HepG2 (cell line): ENCODE measurements at regions not wholly inside any gene's neighbourhood (a gene's known extent, or its start where the extent isn't known, plus 50 kb on each side); places are given as distances from the start of the nearest gene placed in this dataset.

Experiments
- ATAC-seq: fragments of 200-7000 bp; cut with Tn5 transposase; 3 replicates; pipeline ENCODE4 v1.9.1; 2020; ENCODE audit warnings: mild to moderate bottlenecking, moderate library complexity
- BruUV-seq: library from RNA; stranded (reverse); fragments of 400-500 nt; replicated peaks from 2 replicates; lab custom pipeline; 2021; lab: Mats Ljungman, UMichigan
- CTCF ChIA-PET: fragments of 300-600 bp; formaldehyde crosslinking; extraction: SDS; loops from one replicate; lab custom pipeline; 2021; ENCODE audit warnings: low total read pairs, inconsistent platforms, low intra/inter-chr PET ratio; lab: Yijun Ruan, JAX
- POLR2A ChIA-PET: fragments of 350-600 bp; sonication (Branson Sonifier 250); formaldehyde crosslinking; loops from one replicate; lab custom pipeline; 2020; ENCODE audit warnings: antibody characterized with exemption, inconsistent platforms; lab: Yijun Ruan, JAX
- DNase-seq: peaks from one replicate; pipeline ENCODE4 v3.0.0-alpha.2; 2015; ENCODE audit warnings: low spot score
- FAIRE-seq: peaks from 3 replicates; lab custom pipeline; 2011; peaks lifted over from hg19 to GRCh38; lab: Jason Lieb, UNC
- H2AFZ ChIP-seq: one replicate; pipeline ENCODE4 v1.6.1; 2011; ENCODE audit warnings: low read length, inconsistent platforms
- H3K27ac ChIP-seq: fragments of 300-600 bp; 3 replicates; pipeline ENCODE4 v1.8.0; 2011; ENCODE audit warnings: mixed run types, mild to moderate bottlenecking, mixed read lengths, low read length, inconsistent platforms; ENCODE audit not compliant: insufficient read depth; ENCODE audit errors: extremely low read length
- H3K27me3 ChIP-seq, 2 experiments: fragments of 200-600 bp in 1 of 2; 2 replicates in 1 of 2; 3 replicates in 1 of 2; pipeline versions ENCODE4 v1.6.0 to v1.8.0; 2011; ENCODE audit warnings: low read length in 2 of 2, mild to moderate bottlenecking in 2 of 2, moderate library complexity in 2 of 2, inconsistent platforms in 1 of 2; ENCODE audit not compliant: insufficient read depth in 2 of 2, control insufficient read depth in 1 of 2
- H3K36me3 ChIP-seq, 2 experiments: fragments of 200-600 bp in 1 of 2; replicated peaks in 1 of 2; 2 replicates in 1 of 2; 3 replicates in 1 of 2; pipeline versions ENCODE4 v1.5.1 to v1.8.0; 2011; ENCODE audit warnings: low read length in 2 of 2, inconsistent platforms in 1 of 2; ENCODE audit not compliant: insufficient read depth in 2 of 2, control insufficient read depth in 1 of 2
- H3K4me1 ChIP-seq: 2 replicates; pipeline ENCODE4 v1.5.1; 2012; ENCODE audit warnings: low read length, inconsistent platforms; ENCODE audit not compliant: insufficient read depth
- H3K4me2 ChIP-seq: 2 replicates; pipeline ENCODE4 v1.6.0; 2011; ENCODE audit warnings: low read depth, low read length, inconsistent platforms
- H3K4me3 ChIP-seq, 3 experiments: fragments of 200-600 bp in 1 of 3; sonication (generic), shearing (Covaris generic) in 1 of 3; replicated peaks in 1 of 3; 2 replicates each; pipeline ENCODE4 v1.5.1; 2011 to 2016; ENCODE audit warnings: low read length in 3 of 3, inconsistent platforms in 2 of 3, low read depth in 2 of 3, mild to moderate bottlenecking in 2 of 3, control low read depth in 1 of 3, mixed read lengths in 1 of 3; ENCODE audit not compliant: insufficient read depth in 1 of 3
- H3K79me2 ChIP-seq: one replicate; pipeline ENCODE4 v1.6.1; 2011; ENCODE audit warnings: low read length, inconsistent platforms; ENCODE audit not compliant: insufficient read depth
- H3K9ac ChIP-seq: 2 replicates; pipeline ENCODE4 v1.6.0; 2011; ENCODE audit warnings: mild to moderate bottlenecking, low read depth, low read length, inconsistent platforms; ENCODE audit not compliant: insufficient read depth
- H3K9me3 ChIP-seq: 2 replicates; pipeline ENCODE4 v1.5.1; 2012; ENCODE audit warnings: mild to moderate bottlenecking, low read length
- H4K20me1 ChIP-seq: 2 replicates; pipeline ENCODE4 v1.6.0; 2011; ENCODE audit warnings: inconsistent platforms, mild to moderate bottlenecking, low read length, moderate library complexity; ENCODE audit not compliant: insufficient read depth
- KAT8 ChIP-seq: IDR thresholded peaks from 2 replicates; pipeline ENCODE4 v1.6.1; 2016; ENCODE audit warnings: missing genetic modification reagents, missing compliant biosample characterization
- SNAPC4 ChIP-seq: sonication (generic); formaldehyde crosslinking; IDR thresholded peaks from 2 replicates; pipeline ENCODE4 v1.4.0; 2020; ENCODE audit warnings: mild to moderate bottlenecking, missing genetic modification reagents
- ZFP62 ChIP-seq: sonication (generic); formaldehyde crosslinking; IDR thresholded peaks from 2 replicates; pipeline ENCODE4 v1.4.0; 2020; ENCODE audit warnings: missing genetic modification reagents
- ZNF3 ChIP-seq: IDR thresholded peaks from 2 replicates; pipeline ENCODE4 v1.7.0; 2017; ENCODE audit warnings: inconsistent platforms
- ZNF747 ChIP-seq: sonication (generic); formaldehyde crosslinking; IDR thresholded peaks from 2 replicates; pipeline ENCODE4 v1.8.1; 2023; ENCODE audit warnings: missing genetic modification reagents, mild to moderate bottlenecking, borderline replicate concordance
- WGBS: methylation state at CpG from one replicate; pipeline ENCODE4 v1.1.6; 2017; ENCODE audit warnings: low lambda C conversion rate; 5-methylcytosine and 5-hydroxymethylcytosine counted together
- in situ Hi-C: cut with HindIII; loops from 2 replicates; pipeline ENCODE4 v1.10.0; 2017; ENCODE audit warnings: low pct_unique_long_range_greater_than_20kb; ENCODE audit not compliant: extremely low pct_ligation_motif_present
- intact Hi-C: fragments of 100-400 bp; cut with micrococcal nuclease; formaldehyde crosslinking; loops from one replicate; pipeline ENCODE4 v1.10.0; 2022; ENCODE audit not compliant: unreplicated experiment

GRCh38 chr18:68429841-68430240 is 285.1 kb downstream of the TMX3 start:
- no peaks in the 10 kb centered on the region for H3K4me1 ChIP-seq
- H3K27me3 ChIP-seq: no peaks in the 10 kb centered on the region; a peak in 1 of 5 replicates
- H3K79me2 ChIP-seq: no peaks in the 10 kb centered on the region
- no peaks in the 10 kb centered on the region for H3K9me3 ChIP-seq
- DNase-seq (no peak), ATAC-seq (no peak), FAIRE-seq (no peak)
- no peaks in the 10 kb centered on the region for H4K20me1 ChIP-seq
- H3K36me3 ChIP-seq: no peaks in the 10 kb centered on the region
- POLR2A ChIA-PET: no interaction called here
- intact Hi-C loops: no loop called here
- WGBS: 4% methylated on average over 2 of the region's 2 CpGs
- no TSS peak for BruUV-seq
- no peak overlapping the region for H3K9ac ChIP-seq
- H2AFZ ChIP-seq: no peak overlapping the region
- H3K4me3 ChIP-seq: no peak overlapping the region
- H3K27ac ChIP-seq: no peak overlapping the region
- H3K4me2 ChIP-seq: no peak overlapping the region
- TF ChIP-seq ZNF747 (CRISPR knock-in tag): no peak
- TF ChIP-seq ZFP62: no peak
- TF ChIP-seq SNAPC4: no peak
- TF ChIP-seq KAT8: no peak
- TF ChIP-seq ZNF3 (CRISPR knock-in tag): no peak
- TF ChIP-seq, all 625 proteins: peak for 0
- CTCF ChIA-PET: no interaction called here
- in situ Hi-C loops: no loop called here
